HL-60 (cell line): ENCODE measurements at regions not wholly inside any gene's neighbourhood (a gene's known extent, or its start where the extent isn't known, plus 50 kb on each side); places are given as distances from the start of the nearest gene placed in this dataset.
"Not testable (repeated sequence)": the region's sequence is repeated elsewhere in the genome, so short reads cannot be mapped to it uniquely, and the experiment has no call there.

Source experiments
- DNase-seq, 2 experiments: peaks; one replicate each; pipeline ENCODE4 v3.0.0-alpha.2; 2010 to 2020; ENCODE audit warnings: low read depth in 1 of 2, low spot score in 1 of 2
- H3K27ac ChIP-seq: fragments of 250-450 bp; sonication (Bioruptor Pico); replicated peaks from 2 replicates; pipeline ENCODE4 v1.5.1; 2020; ENCODE audit warnings: mild to moderate bottlenecking, moderate library complexity
- H3K27me3 ChIP-seq: fragments of 250-450 bp; sonication (Bioruptor Pico); 2 replicates; pipeline ENCODE4 v1.5.1; 2021; ENCODE audit warnings: mild to moderate bottlenecking, moderate library complexity; ENCODE audit not compliant: insufficient read depth, poor library complexity, severe bottlenecking
- H3K4me3 ChIP-seq: replicated peaks from 2 replicates; pipeline ENCODE4 v1.5.1; 2011; ENCODE audit warnings: mild to moderate bottlenecking, control low read depth, low read length; ENCODE audit not compliant: insufficient read depth

GRCh38 chr7:57060506-57060905, 71.7 kb downstream of the ZNF479 start:
- not testable (repeated sequence) for H3K4me3 ChIP-seq, H3K27ac ChIP-seq, DNase-seq, H3K27me3 ChIP-seq

- not testable (repeated sequence) for H3K4me3 ChIP-seq, H3K27ac ChIP-seq, DNase-seq, H3K27me3 ChIP-seq
Measured at GRCh38 chr7:57016341-57016740, 115.9 kb downstream of the ZNF479 start.

- DNase-seq, H3K27me3 ChIP-seq, H3K4me3 ChIP-seq, H3K27ac ChIP-seq: not testable (repeated sequence)
Measured at GRCh38 chr7:57013707-57014106, 118.5 kb downstream of the ZNF479 start.

- H3K27me3 ChIP-seq, H3K27ac ChIP-seq, DNase-seq, H3K4me3 ChIP-seq: not testable (repeated sequence)
Measured at GRCh38 chr7:57012907-57013306, 119.3 kb downstream of the ZNF479 start.

- not testable (repeated sequence) for H3K4me3 ChIP-seq, DNase-seq, H3K27ac ChIP-seq, H3K27me3 ChIP-seq
Measured at GRCh38 chr7:57009230-57009629, 123.0 kb downstream of the ZNF479 start.

GRCh38 chr7:57005974-57006373, 126.3 kb downstream of the ZNF479 start:
- H3K27me3 ChIP-seq, H3K27ac ChIP-seq, H3K4me3 ChIP-seq, DNase-seq: not testable (repeated sequence)

GRCh38 chr7:57003821-57004220, 128.4 kb downstream of the ZNF479 start:
- not testable (repeated sequence) for H3K4me3 ChIP-seq, H3K27me3 ChIP-seq, DNase-seq, H3K27ac ChIP-seq

GRCh38 chr7:57001926-57002325, 130.3 kb downstream of the ZNF479 start:
- not testable (repeated sequence) for H3K27me3 ChIP-seq, H3K27ac ChIP-seq, DNase-seq, H3K4me3 ChIP-seq

GRCh38 chr7:56993779-56994178, 138.5 kb downstream of the ZNF479 start:
- H3K27me3 ChIP-seq, H3K27ac ChIP-seq, H3K4me3 ChIP-seq, DNase-seq: not testable (repeated sequence)

GRCh38 chr7:56957737-56958408, 174.4 kb downstream of the ZNF479 start:
- H3K4me3 ChIP-seq, H3K27ac ChIP-seq, DNase-seq, H3K27me3 ChIP-seq: not testable (repeated sequence)

GRCh38 chr7:56957086-56957485, 175.2 kb downstream of the ZNF479 start:
- H3K27me3 ChIP-seq, H3K27ac ChIP-seq, DNase-seq, H3K4me3 ChIP-seq: not testable (repeated sequence)

- H3K27me3 ChIP-seq, H3K4me3 ChIP-seq, DNase-seq, H3K27ac ChIP-seq: not testable (repeated sequence)
Measured at GRCh38 chr7:56948390-56949379, 183.6 kb downstream of the ZNF479 start.

- not testable (repeated sequence) for DNase-seq, H3K4me3 ChIP-seq, H3K27me3 ChIP-seq, H3K27ac ChIP-seq
Measured at GRCh38 chr7:56940050-56940449, 192.2 kb downstream of the ZNF479 start.

- not testable (repeated sequence) for H3K27me3 ChIP-seq, H3K4me3 ChIP-seq, H3K27ac ChIP-seq, DNase-seq
Measured at GRCh38 chr7:56923892-56924291, 208.3 kb downstream of the ZNF479 start.
